Cardiac muscle cell (in vitro differentiated cells and primary cell): ENCODE measurements at regions not wholly inside any gene's neighbourhood (a gene's known extent, or its start where the extent isn't known, plus 50 kb on each side); places are given as distances from the start of the nearest gene placed in this dataset.
A peak's percentile ranks its signal among the peaks of the same experiment; 100 is the strongest.
"Not testable (repeated sequence)": the region's sequence is repeated elsewhere in the genome, so short reads cannot be mapped to it uniquely, and the experiment has no call there.

Experiments used
- DNase-seq, 2 donors: peaks; one replicate each; pipeline versions ENCODE4 v3.0.0 to v3.0.0-alpha.2; 2010 to 2017; ENCODE audit warnings: low read depth in 1 of 2, low spot score in 1 of 2
- H3K27ac ChIP-seq: fragments of 200-600 bp; sonication (generic); 2 replicates; pipeline ENCODE4 v1.5.1; 2016
- H3K27me3 ChIP-seq: fragments of 200-600 bp; sonication (generic); 2 replicates; pipeline ENCODE4 v1.6.0; 2016; ENCODE audit warnings: control low read depth
- H3K36me3 ChIP-seq: fragments of 200-600 bp; sonication (generic); 2 replicates; pipeline ENCODE4 v1.5.1; 2016; ENCODE audit warnings: control low read depth
- H3K4me1 ChIP-seq: fragments of 200-600 bp; sonication (generic); 2 replicates; pipeline ENCODE4 v1.8.1; 2017; ENCODE audit warnings: low read depth, mild to moderate bottlenecking, mixed run types
- H3K4me3 ChIP-seq: fragments of 200-600 bp; sonication (generic); 2 replicates; pipeline ENCODE4 v1.5.1; 2016; ENCODE audit warnings: mild to moderate bottlenecking
- H3K9me3 ChIP-seq: fragments of 200-600 bp; sonication (generic); 2 replicates; pipeline ENCODE4 v1.5.1; 2017; ENCODE audit warnings: low read depth, mild to moderate bottlenecking, control low read depth

GRCh38 chr2:111367871-111368270, 247.2 kb downstream of the BCL2L11 start:
- DNase-seq, result peak in 1 of 2 donors; percentile 13
- not testable (repeated sequence) for H3K36me3 ChIP-seq, H3K4me3 ChIP-seq, H3K27ac ChIP-seq, H3K27me3 ChIP-seq, H3K4me1 ChIP-seq, H3K9me3 ChIP-seq

- H3K4me1 ChIP-seq, H3K27me3 ChIP-seq, H3K9me3 ChIP-seq, H3K36me3 ChIP-seq, DNase-seq, H3K27ac ChIP-seq, H3K4me3 ChIP-seq: not testable (repeated sequence)
Measured at GRCh38 chr2:111368288-111368687, 247.6 kb downstream of the BCL2L11 start.

GRCh38 chr2:111373060-111373459, 252.3 kb downstream of the BCL2L11 start:
- not testable (repeated sequence) for H3K27ac ChIP-seq, H3K36me3 ChIP-seq, H3K27me3 ChIP-seq, H3K9me3 ChIP-seq, DNase-seq, H3K4me1 ChIP-seq, H3K4me3 ChIP-seq

GRCh38 chr2:111373989-111374388, 253.3 kb downstream of the BCL2L11 start:
- not testable (repeated sequence) for H3K9me3 ChIP-seq, H3K27me3 ChIP-seq, DNase-seq, H3K4me1 ChIP-seq, H3K4me3 ChIP-seq, H3K36me3 ChIP-seq, H3K27ac ChIP-seq

GRCh38 chr2:111374734-111375133, 254.0 kb downstream of the BCL2L11 start:
- DNase-seq, H3K9me3 ChIP-seq, H3K4me3 ChIP-seq, H3K27me3 ChIP-seq, H3K27ac ChIP-seq, H3K4me1 ChIP-seq, H3K36me3 ChIP-seq: not testable (repeated sequence)

GRCh38 chr2:111375320-111375883, 254.7 kb downstream of the BCL2L11 start:
- H3K27me3 ChIP-seq, H3K4me1 ChIP-seq, H3K9me3 ChIP-seq, DNase-seq, H3K4me3 ChIP-seq, H3K36me3 ChIP-seq: not testable (repeated sequence)
- H3K27ac ChIP-seq, result peak overlapping the region; percentile 43

GRCh38 chr2:111376272-111376970, 255.7 kb downstream of the BCL2L11 start:
- not testable (repeated sequence) for H3K4me3 ChIP-seq, H3K27me3 ChIP-seq
- H3K27ac ChIP-seq, result peak overlapping the region; percentile 17

GRCh38 chr2:111376971-111377352, 256.2 kb downstream of the BCL2L11 start:
- H3K27me3 ChIP-seq, H3K36me3 ChIP-seq, H3K4me1 ChIP-seq, H3K9me3 ChIP-seq, H3K4me3 ChIP-seq: not testable (repeated sequence)
- peak; percentile 26 to 50 for DNase-seq
- H3K27ac ChIP-seq, result peak overlapping the region; percentile 90

More at GRCh38 chr2:111376272-111376970, 255.7 kb downstream of the BCL2L11 start:
- H3K4me1 ChIP-seq, H3K9me3 ChIP-seq, H3K36me3 ChIP-seq, DNase-seq: not testable (repeated sequence)

GRCh38 chr2:111377386-111377959, 256.8 kb downstream of the BCL2L11 start:
- H3K4me1 ChIP-seq, H3K36me3 ChIP-seq, H3K27me3 ChIP-seq, H3K9me3 ChIP-seq, H3K4me3 ChIP-seq, DNase-seq: not testable (repeated sequence)
- peak overlapping the region; percentile 90 for H3K27ac ChIP-seq

GRCh38 chr2:111378348-111378747, 257.6 kb downstream of the BCL2L11 start:
- not testable (repeated sequence) for H3K27me3 ChIP-seq, H3K9me3 ChIP-seq, H3K4me3 ChIP-seq, H3K36me3 ChIP-seq, DNase-seq, H3K4me1 ChIP-seq, H3K27ac ChIP-seq

- not testable (repeated sequence) for H3K4me3 ChIP-seq, H3K27me3 ChIP-seq, H3K9me3 ChIP-seq, H3K27ac ChIP-seq, DNase-seq, H3K4me1 ChIP-seq, H3K36me3 ChIP-seq
Measured at GRCh38 chr2:111380733-111381439, 260.2 kb downstream of the BCL2L11 start.

GRCh38 chr2:111381530-111382306, 261.0 kb downstream of the BCL2L11 start:
- not testable (repeated sequence) for H3K27ac ChIP-seq, H3K27me3 ChIP-seq, H3K4me1 ChIP-seq, H3K9me3 ChIP-seq, DNase-seq, H3K4me3 ChIP-seq, H3K36me3 ChIP-seq

GRCh38 chr2:111382507-111382906, 261.8 kb downstream of the BCL2L11 start:
- H3K27ac ChIP-seq, H3K36me3 ChIP-seq, H3K4me1 ChIP-seq, H3K4me3 ChIP-seq, H3K9me3 ChIP-seq, H3K27me3 ChIP-seq, DNase-seq: not testable (repeated sequence)
